NCI-H1694 treated with DMSO at 0.1 percent for 48 hours (cell line): ENCODE measurements at regions not wholly inside any gene's neighbourhood (a gene's known extent, or its start where the extent isn't known, plus 50 kb on each side); places are given as distances from the start of the nearest gene placed in this dataset.
"Not testable (repeated sequence)": the region's sequence is repeated elsewhere in the genome, so short reads cannot be mapped to it uniquely, and the experiment has no call there.

Experiments
- DNase-seq: peaks from one replicate; lab custom pipeline; 2025; lab: John Stamatoyannopoulos, UW

DNA sequence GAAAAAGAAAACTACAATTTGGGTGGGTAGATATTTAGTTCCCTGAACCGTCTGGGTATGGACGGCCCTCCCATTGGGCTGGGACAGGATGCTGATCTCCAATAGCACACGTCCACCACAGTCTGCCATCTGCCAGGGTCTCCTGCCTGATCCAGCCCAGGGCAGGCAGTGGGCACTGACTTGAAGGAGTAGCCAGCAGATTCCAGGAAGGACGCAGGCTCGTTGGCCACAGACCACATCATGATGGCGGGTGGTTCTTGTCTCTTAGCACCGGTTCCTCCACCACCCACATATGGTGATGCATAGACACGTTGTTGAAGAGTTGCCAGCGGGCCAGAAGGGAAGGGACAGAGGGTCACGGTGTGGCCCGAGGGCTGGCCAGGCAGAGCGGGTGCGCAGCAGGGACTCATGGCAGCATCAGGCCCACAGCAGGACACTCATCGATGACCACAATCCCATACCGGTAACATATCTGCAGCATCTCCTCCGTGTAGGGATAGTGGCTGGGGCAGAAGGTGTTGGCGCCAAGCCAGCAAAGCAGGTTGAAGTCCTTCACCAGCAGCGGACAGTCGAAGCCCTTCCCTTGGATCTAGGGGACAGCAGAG lies 155.8 kb upstream of the FAM174A start:
- DNase-seq, result not testable (repeated sequence)

DNA sequence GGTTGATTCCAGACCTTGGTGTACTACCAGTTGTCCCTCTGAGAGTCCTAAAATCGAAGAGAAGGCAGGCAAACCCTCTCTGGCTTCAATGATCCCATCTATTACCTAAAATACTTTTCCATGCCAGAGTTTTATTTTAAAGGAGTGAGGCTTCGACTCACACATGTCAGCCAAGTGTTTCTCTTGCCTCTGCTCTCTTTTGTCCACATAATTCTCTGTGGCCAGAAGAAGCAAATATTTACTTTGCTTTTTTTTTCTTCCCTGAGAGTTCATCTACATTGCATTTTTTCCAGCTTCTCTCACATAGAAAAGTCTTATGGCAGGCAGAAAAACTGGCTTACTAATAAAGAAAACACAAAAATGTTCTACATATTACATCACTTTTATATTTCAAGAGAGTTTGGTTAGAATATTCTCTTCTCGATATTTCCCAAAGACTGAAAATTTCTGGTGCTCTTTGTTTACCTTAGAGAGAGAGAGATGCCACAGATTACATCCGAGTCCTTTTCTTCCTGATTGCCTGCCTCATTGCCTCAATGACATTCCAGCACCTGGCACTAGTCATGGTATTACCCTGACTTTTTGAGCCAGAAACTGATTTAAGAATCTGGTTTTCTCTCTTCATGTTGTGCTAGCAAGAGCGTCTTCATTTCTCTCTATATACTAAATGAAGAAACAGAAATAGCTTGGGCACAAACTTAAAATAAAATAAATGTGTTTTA lies 170.3 kb upstream of the FAM174A start:
- DNase-seq, result not testable (repeated sequence)

DNA sequence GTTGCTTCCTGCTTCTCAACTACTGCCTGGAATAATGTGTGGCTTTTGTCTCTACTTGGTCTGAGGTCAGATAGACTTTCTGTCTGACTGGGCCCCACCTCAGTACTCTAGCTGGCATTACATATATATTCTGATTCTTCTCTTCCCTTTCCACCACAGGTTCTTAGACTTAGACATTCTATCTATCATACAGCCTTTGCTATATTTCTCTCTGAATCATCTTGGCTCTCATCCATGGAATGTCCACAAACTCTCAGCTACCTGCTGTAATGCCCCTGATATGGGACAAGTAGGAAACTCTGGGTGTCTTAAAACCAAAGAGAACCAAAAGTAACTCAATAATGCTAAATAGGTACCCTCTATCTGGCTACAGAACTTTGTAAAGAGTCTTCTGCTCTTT lies 170.8 kb upstream of the FAM174A start:
- not testable (repeated sequence) for DNase-seq

- not testable (repeated sequence) for DNase-seq
These were observed 175.2 kb upstream of the FAM174A start for GRCh38 chr5:100359998-100360397.

GRCh38 chr5:100346269-100346668 lies 188.9 kb upstream of the FAM174A start:
- DNase-seq, result not testable (repeated sequence)

DNA sequence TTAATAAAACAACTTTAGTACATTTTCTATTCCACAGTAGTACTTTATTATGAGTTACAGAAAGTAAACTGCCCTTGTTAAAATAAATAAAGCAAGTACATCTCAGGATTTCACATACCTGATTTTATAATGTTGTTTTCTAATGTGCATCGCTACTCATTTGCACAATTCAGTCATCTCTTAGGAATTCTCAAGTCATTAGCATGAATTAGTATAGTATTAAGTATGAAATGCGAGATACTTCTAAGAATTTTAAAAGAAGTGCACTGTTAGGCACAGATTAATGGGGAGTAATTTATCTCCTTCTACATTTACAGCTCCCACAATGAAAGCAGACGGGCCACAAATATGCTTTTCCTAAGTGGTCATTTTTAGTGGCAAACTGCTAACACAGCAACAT lies 193.7 kb upstream of the FAM174A start:
- not testable (repeated sequence) for DNase-seq

GRCh38 chr5:100322483-100322882 lies 212.7 kb upstream of the FAM174A start:
- no peak for DNase-seq

GRCh38 chr5:100319885-100320284 lies 215.3 kb upstream of the FAM174A start:
- DNase-seq, result no peak

DNA sequence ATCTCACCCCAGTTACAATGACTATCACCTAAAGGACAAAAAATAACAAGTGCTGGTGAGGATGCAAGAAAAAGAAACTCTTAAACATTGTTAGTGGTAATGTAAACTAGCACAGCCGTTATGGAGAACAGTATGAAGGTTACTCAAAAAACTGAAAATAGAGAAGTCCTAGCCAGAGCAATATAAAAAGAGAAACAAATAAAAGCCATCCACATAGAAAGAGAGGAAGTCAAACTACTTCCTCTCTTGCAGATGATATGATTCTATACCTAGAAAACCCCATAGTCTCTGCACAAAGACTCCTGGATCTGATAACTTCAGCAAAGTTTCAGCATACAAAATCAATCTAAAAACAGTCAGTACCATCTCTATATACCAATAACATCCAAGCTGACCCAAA lies 221.5 kb upstream of the FAM174A start:
- no peak for DNase-seq

- peak; percentile 5 for DNase-seq
These were observed 223.4 kb upstream of the FAM174A start for GRCh38 chr5:100311806-100312205.

- no peak for DNase-seq
These were observed 229.2 kb upstream of the FAM174A start for GRCh38 chr5:100306000-100306399.

DNA sequence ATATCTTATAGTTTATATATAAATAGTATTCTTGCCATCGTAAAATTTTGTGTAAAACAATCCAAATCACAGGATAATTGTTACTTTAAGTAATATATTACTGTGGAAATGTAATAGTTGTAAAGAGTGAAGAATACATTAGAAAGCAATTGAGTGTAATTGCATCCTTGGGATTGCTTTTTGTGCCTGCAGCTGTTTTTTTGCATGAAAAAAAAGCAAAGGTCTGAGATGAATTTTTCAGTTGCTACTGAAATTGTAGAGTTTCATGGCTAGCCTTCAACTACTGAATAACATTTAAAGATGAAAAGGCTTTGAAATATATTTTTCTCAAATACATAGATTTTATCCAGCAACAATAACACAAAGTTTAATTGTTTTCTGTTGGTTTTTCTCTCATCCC lies 232.0 kb upstream of the FAM174A start:
- DNase-seq, result no peak

- DNase-seq, result no peak
These were observed 235.9 kb upstream of the FAM174A start for GRCh38 chr5:100299261-100299660.

DNA sequence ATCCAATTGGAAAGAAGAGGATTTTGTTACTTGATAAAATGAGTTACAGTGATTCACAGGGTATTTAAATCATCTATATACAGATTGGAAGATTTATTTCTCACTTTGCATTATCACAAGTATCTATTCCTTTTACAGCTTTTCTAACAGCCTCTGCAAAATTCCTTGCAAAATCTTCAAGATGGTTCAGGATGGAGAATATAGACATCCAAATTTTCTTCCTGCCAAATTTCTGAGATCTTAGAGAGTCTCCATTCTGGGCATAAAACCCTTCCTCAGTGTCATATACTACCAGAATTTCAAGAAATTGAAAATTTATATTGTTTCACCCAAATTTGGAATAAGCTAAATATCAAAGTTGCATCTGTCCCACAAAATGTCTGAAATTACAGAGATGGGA lies 259.1 kb upstream of the FAM174A start:
- no peak for DNase-seq

GRCh38 chr5:100275631-100276030 lies 259.5 kb upstream of the FAM174A start:
- no peak for DNase-seq

DNA sequence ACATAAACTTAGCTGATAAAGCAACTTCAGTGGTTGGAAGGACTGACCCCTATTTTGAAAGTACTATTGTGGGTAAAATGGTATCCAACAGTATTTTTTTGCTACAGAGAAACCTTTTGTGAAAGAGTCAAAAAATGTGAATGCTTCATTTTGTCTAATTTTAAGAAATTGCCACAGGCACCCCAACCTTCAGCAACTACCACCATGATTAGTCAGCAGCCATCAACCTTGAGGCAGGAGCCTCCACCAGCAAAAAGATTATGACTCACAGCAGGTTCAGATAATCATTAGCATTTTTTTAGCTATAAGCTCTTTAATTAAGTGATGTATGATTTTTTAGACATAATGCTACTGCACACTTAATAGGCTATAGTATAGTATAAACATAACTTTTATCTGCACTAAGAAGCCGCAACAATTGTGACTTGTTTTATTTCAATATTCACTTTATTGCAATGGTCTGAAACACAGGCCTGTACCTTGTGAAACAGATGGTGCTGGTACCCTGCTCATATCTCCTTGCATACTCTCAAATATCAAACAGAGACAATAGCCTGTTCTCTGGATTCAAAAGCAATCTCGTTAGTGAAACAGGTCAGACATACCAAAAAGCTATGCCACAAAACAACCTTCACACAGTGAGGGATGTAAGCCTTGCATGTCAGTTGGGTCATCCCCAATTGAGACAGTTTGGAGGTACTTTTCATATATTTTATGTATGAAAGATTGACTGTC lies 261.2 kb upstream of the FAM174A start:
- no peak for DNase-seq

DNA sequence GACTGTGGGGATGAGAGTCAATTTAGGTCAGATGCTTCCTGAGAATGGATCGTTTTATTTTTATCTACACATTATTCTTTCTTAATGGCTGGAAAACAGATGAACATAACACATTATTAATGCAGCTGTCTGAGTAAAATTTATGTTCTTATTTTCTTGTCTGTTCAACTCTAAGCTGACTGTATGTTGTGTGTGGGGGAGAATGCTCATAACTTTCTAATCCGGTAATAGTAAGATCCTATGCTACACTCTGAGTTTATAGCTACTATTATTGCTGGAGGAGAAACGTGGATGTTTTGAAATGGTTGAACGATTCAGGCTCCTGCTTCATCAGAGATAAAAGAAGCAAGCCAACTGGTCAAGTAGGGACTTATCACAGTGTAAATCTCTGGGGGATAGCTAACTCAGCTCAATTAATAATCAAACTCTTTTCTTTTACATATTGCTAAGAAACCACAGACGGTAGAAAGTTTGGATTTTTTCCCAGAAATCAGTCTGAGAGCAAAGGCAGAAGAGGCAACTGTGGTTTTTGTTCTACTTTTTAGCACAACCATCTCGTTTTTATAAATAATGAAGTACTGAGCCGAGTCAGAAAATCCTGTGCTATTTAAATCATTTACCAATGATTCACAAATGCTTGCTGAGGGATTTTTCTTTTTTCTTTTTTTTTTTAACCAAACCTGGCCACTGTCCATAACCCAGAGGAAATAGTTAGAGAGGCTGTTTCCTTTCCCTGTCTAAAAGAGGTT lies 265.0 kb upstream of the FAM174A start:
- no peak for DNase-seq

- no peak for DNase-seq
These were observed 274.2 kb upstream of the FAM174A start for GRCh38 chr5:100260968-100261367.

- DNase-seq, result no peak
These were observed 282.2 kb upstream of the FAM174A start for GRCh38 chr5:100252944-100253343.

- no peak for DNase-seq
These were observed 283.1 kb upstream of the FAM174A start for GRCh38 chr5:100252037-100252436.

GRCh38 chr5:100249884-100250269 lies 285.3 kb upstream of the FAM174A start:
- DNase-seq, result no peak

GRCh38 chr5:100249211-100249883 lies 285.8 kb upstream of the FAM174A start:
- DNase-seq, result no peak
